GM12878 (cell line): ENCODE measurements at regions not wholly inside any gene's neighbourhood (a gene's known extent, or its start where the extent isn't known, plus 50 kb on each side); places are given as distances from the start of the nearest gene placed in this dataset.
A peak's percentile ranks its signal among the peaks of the same experiment; 100 is the strongest.

Source experiments
- ETV6 ChIP-seq, 2 experiments: fragments of 450-650 bp in 1 of 2; IDR thresholded peaks in 1 of 2; conservative IDR thresholded peaks in 1 of 2; 2 replicates each; pipeline ENCODE4 v1.6.1; 2014; ENCODE audit warnings: antibody characterized with exemption in 1 of 2, borderline replicate concordance in 1 of 2, low read depth in 1 of 2, mild to moderate bottlenecking in 1 of 2, moderate library complexity in 1 of 2
- NFYB ChIP-seq: IDR thresholded peaks from 2 replicates; pipeline ENCODE4 v1.6.1; 2011; ENCODE audit warnings: low read depth, mild to moderate bottlenecking, low read length, improper control_type of control experiment, moderate library complexity; ENCODE audit not compliant: insufficient read depth
- POLR2AphosphoS5 ChIP-seq: IDR thresholded peaks from 2 replicates; pipeline ENCODE4 v1.6.1; 2011; ENCODE audit warnings: mild to moderate bottlenecking, low read length, inconsistent platforms
- SMAD1 ChIP-seq: fragments of 450-650 bp; IDR thresholded peaks from 2 replicates; pipeline ENCODE4 v1.6.1; 2018; ENCODE audit warnings: mild to moderate bottlenecking, low read depth; ENCODE audit not compliant: partially characterized antibody
- TAF1 ChIP-seq: IDR thresholded peaks from 2 replicates; pipeline ENCODE4 v1.6.1; 2011; ENCODE audit warnings: mild to moderate bottlenecking, low read depth, low read length, borderline replicate concordance
- TARDBP ChIP-seq: IDR thresholded peaks from 2 replicates; pipeline ENCODE4 v1.6.1; 2016; ENCODE audit warnings: borderline replicate concordance
- YY1 ChIP-seq: IDR thresholded peaks from 2 replicates; pipeline ENCODE4 v1.6.1; 2011; ENCODE audit warnings: low read depth, mild to moderate bottlenecking, low read length
- ZNF24 ChIP-seq: fragments of 450-650 bp; IDR thresholded peaks from 2 replicates; pipeline ENCODE4 v1.6.1; 2017; ENCODE audit warnings: antibody characterized with exemption, mild to moderate bottlenecking
- TF ChIP-seq, protein P1 (sequence below): IDR thresholded peaks from 2 replicates; pipeline ENCODE4 v1.6.1; 2011; ENCODE audit warnings: low read depth, low read length, improper control_type of control experiment, borderline replicate concordance

DNA sequence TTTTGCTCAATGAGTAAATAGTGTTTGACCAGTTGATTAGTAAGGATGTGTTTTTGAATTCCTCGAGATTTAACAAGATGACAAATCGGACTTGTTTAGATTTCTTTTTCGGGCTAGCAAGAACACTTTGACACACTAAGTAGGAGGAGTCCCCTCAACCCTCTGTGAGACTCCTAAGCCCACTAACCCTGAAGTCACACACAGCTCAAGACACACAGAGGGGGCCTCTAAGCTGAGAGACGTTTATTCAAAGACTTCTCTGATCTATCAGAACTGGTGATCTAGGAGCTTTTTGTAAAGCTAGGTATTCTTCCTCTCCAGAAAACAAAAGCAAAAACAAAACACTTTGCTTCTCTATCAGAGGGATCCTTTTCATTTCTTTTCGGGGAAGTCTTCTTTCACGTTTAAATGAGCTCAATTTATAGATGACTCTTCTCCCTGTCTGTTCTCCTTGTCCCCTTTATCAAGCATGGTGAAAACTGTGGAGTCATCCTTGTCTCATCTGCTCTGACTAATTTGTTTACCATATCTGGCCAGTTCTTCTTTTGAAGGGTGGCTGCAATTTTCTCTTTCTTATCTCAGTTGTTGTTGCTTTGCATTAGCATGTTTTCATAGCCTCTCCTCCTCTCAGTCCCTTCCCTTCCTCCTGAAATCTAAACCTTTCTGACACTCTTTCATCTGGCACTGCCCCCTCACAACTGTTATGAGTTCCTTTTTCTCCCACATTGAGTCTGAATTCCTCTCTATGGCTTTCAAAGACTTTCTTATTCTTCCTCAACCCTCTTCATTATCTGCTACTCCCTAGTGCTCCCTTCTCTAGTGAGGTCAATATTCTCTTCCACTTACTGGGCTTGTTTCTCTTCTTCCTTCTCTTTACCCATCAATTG lies 68.5 kb upstream of the RAI14 start:
- no peak for TF ChIP-seq ZNF24
- TF ChIP-seq, protein P1, sequence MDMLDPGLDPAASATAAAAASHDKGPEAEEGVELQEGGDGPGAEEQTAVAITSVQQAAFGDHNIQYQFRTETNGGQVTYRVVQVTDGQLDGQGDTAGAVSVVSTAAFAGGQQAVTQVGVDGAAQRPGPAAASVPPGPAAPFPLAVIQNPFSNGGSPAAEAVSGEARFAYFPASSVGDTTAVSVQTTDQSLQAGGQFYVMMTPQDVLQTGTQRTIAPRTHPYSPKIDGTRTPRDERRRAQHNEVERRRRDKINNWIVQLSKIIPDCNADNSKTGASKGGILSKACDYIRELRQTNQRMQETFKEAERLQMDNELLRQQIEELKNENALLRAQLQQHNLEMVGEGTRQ: no peak
- TF ChIP-seq POLR2AphosphoS5: peak; percentile 45; the same call in 1 of the 2 replicates
- no peak for TF ChIP-seq TARDBP
- no peak for TF ChIP-seq ETV6 (conservative IDR thresholded peaks at IDR 0.05 in 1 of 2, IDR thresholded peaks at IDR 0.05 in 1 of 2; ENCODE audit: borderline replicate concordance in 1 of 2, low read depth in 1 of 2)
- no peak for TF ChIP-seq TAF1
- TF ChIP-seq NFYB: no peak
- no peak for TF ChIP-seq YY1
- no peak for TF ChIP-seq SMAD1
